Fibroblast of skin of back (primary cell): ENCODE measurements at regions not wholly inside any gene's neighbourhood (a gene's known extent, or its start where the extent isn't known, plus 50 kb on each side); places are given as distances from the start of the nearest gene placed in this dataset.

Experiments used
- DNase-seq: peaks from one replicate; pipeline ENCODE4 v3.0.0-alpha.2; 2013

DNA sequence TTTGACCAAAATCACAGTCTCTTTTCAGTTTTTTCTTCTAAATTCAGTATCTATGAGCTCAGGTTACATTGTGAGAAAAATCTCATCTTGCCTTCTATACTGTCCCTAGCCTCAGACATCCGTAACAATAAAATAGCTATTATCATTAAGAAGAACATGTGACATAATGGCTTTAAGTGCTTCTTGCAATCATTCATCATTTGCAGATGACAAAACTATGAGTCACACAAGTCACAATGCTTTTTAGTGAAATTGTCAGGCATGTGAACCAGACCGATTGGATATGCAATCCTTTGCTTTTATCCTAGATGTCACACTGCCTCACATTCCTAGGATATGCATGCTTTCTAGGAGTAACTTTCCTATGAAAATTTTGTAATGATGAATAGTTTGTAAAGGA lies 313.1 kb downstream of the SLC6A15 start:
- DNase-seq = peak; percentile 87

DNA sequence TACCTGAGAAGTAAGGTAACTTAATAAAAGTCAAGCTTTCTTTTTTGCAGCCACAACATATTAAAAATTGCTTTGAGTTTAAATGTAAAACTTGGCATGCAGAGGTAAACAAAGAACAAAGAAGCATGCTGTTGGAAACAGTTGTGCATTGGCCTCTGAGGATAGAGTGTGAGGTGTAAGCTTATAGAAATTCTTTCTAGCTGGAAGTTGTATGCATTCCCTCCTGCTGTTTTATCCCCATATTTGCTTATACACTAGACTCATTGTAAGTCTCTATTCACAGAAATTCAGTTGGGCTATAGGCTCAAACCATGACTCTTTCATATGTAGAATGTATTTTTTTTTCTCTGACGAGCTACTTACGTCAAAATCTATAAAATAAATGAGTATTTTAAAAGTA lies 316.3 kb downstream of the SLC6A15 start:
- no peak for DNase-seq

- no peak for DNase-seq
These were observed 318.4 kb downstream of the SLC6A15 start for GRCh38 chr12:84594157-84594556.

DNA sequence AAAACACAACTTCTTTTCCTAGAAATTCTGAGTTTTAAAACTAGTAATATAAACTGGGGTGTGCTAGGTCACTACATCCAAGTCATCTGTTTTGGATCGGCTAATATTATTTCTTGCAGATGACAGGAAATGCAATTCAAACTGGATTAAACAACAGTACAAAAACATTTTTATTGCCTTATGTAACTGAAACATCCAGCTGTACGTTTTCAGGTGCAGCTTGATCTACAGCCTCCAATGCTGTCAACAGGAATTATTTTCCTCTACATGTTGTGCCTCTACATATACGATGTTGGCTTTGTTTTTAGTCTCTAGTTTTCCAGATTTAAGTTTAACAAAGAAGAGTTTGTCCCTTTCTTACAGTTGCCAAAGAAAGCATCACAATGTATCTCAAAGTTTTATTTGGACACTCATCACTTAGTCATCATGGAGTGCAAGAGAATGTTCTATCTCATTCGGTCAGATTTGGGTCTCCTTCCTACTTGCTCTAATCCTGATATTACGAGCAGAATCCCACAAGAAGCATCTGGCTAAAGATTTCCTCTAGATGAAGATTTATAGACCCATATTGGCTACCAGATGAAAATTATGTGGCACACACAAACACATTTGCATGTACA lies 326.7 kb downstream of the SLC6A15 start:
- peak; percentile 58 for DNase-seq

DNA sequence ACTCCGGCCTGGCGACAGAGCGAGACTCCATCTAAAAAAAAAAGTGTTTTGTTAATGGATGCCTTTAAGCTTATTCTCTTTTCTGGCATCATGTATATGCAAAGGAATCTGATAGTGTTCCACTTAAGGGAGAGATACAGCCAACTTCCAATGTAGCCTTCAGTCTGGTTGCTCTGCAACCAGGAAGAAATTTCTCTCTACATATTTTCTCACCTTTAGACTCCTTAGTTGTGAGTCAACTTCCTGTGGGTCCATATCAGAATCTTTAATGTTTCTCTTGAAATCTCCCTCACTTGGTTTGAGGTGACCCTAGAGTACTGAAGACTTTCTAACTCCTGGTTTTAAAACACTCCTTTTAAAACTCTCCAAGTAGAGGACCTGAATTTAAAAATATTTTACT lies 340.4 kb downstream of the SLC6A15 start:
- DNase-seq = no peak

DNA sequence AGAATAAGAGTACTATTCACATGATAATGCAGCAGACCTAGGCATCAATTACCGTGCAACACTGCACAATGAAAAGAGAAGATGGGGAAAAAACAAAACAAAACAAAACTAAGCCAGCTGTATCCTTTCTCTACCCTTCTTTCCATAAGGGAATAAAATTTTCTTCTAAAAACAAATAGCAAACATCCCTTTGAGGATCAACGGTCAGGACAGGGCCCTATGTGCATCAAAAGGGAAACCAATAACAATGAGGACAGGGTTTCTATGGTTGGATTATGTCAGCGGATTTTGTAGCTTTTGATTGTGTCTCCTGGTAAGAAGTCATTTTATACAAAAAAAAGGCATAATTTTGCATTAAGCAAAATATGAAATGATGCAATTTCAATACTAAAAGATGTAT lies 350.3 kb downstream of the SLC6A15 start:
- no peak for DNase-seq

DNA sequence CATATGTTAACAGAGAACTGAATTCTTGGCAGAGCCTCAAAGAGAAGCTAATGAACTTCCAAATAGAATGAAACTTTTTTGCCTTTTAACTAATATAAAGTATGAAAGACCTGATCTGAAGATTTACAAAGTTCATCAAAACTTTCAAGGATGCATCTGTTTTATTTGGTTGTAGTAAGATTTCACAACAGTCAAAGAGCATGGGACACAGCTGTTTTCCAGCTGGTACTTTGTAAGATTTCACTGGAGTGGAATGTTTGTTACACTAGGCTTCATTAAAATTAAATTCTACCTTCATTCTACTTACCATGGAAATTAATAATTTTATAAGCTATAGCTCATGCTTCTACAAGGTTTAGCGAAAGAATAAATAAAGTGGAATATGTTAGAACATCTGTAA lies 351.2 kb downstream of the SLC6A15 start:
- DNase-seq = no peak

- no peak for DNase-seq
These were observed 358.3 kb downstream of the SLC6A15 start for GRCh38 chr12:84554199-84554723.

DNA sequence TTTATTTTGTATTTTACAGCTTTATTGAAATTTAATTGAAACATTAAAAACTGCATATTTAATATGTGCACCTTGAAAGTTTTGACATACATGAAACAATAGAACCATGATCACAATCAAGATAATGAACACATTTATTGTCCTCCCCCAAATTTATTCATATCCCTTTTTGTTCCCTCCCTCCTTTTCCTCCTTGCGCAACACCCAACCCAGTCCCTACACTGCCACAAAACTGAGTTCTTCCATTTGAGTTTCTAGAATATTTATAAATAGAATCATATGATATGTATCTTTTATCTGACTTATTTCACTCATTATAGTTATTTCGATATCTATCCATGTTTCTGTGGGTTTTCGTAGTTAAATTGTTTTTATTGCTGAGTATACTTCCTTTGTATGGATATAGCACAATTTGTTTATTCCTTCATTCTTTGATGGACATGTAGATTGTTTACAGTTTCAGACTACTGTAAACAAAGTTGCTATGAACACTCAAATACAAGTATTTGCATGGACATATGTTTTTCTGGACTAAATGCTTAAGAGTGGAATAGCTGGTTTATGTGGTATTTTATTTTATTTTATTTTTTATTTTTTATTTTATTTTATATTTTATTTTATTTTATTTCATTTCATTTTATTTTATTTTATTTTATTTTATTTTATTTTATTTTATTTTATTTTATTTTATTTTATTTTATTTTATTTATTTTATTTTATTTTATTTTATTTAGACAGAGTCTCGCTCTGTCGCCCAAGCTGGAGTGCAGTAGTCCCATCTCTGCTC lies 359.1 kb downstream of the SLC6A15 start:
- DNase-seq = no peak

DNA sequence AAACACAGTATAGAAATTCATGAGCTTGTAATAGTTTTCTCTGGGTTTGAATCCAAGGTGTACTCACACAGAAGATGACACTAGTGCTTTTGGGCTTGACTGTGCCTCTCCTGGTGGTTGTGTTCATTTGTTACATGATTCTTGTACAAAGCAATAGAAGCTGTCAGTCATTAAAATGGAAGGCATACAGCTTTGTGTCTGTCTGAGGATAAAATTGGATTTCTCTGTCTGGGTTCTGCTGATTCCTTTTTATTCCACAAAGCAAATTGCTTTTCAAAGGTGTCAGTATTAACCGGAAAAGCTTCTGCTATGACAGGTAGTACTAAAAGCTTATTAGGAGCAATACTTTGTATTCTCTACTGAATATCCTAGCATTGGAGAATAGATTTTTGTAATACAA lies 361.2 kb downstream of the SLC6A15 start:
- no peak for DNase-seq

DNA sequence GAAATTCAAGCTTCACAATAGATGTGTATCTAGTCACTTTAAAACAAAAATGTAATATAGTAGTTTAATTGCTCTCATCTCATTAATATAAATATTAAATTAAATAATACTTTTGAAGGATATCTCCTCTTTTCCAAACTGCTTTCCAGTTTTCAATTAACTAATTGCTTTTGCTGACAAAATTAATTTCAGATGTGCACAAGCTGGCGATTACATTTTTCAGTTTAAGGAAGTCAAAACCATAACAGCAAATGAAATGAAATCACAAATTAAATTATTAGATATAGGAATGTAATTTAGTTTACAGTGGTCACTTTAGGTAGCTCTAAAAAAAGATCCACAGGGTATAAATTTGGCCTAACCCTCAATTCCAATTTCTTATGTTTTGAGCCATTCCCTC lies 362.1 kb downstream of the SLC6A15 start:
- DNase-seq = no peak

- DNase-seq = peak; percentile 3
These were observed 370.3 kb downstream of the SLC6A15 start for GRCh38 chr12:84542289-84542688.

DNA sequence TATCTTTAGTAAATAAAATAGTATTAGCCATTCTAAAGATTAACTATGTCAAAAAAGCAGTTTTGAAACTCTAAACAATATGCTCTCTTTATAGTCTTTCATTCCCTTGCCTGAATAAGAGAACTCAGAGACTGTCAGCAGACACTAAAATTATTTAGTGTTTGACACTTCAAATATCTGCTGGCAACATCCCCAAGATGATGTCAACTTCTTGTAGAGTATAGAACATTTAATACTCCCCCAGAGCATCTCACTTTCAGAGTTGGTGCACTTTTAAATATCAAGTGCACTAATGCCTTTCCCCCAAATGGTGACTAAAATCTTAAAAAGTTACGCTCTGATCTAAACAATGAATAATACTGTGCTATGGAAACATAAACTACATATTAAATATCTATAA lies 374.9 kb downstream of the SLC6A15 start:
- DNase-seq = no peak

GRCh38 chr12:84512751-84513150 lies 399.8 kb downstream of the SLC6A15 start:
- DNase-seq = peak; percentile 58

- DNase-seq = no peak
These were observed 403.7 kb downstream of the SLC6A15 start for GRCh38 chr12:84508851-84509260.

DNA sequence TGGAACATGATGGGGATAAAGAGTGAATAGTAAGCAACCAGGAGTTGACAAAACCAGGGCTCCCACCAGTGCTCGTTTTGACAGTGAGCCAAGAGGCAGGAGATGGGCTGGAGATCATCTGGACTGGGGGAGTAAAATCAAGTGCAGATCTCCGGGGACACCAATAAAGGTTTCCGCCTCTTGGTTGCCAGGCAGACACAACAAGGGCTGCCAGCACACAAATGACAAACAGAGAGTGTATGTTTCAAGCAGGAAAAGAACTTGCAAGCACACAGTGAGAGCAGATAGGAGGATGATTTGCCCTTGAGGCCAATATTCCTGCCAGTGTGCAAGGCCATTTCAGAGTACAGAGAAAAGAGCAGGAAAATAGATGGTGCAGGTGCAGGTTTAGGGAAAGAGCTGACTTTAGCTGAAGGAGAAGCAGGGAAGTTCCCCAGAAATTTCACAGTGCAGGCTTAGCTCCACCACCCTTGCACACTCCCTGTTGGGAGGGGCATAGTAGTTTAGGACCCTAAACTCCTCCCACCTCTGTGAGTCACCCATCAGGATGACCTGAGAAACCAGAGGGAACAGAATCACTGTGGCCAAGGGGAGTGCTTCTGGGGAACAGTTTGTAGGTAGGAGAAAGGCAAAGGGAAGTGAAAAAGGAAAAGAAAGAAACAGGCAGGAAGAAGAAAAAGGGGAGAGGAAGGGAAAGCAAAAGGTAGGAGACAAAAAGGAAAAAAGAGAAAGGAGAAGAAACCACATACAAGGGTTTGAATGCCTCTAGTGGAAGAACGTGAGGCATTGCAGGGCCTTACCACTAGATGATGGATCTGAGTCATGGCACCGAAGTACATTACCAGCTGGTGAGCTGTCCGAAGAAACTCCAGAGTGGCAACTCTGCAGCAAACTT lies 404.4 kb downstream of the SLC6A15 start:
- peak; percentile 86 for DNase-seq

- no peak for DNase-seq
These were observed 406.3 kb downstream of the SLC6A15 start for GRCh38 chr12:84506282-84506681.

GRCh38 chr12:84502907-84503787 lies 409.5 kb downstream of the SLC6A15 start:
- peak; percentile 70 for DNase-seq

DNA sequence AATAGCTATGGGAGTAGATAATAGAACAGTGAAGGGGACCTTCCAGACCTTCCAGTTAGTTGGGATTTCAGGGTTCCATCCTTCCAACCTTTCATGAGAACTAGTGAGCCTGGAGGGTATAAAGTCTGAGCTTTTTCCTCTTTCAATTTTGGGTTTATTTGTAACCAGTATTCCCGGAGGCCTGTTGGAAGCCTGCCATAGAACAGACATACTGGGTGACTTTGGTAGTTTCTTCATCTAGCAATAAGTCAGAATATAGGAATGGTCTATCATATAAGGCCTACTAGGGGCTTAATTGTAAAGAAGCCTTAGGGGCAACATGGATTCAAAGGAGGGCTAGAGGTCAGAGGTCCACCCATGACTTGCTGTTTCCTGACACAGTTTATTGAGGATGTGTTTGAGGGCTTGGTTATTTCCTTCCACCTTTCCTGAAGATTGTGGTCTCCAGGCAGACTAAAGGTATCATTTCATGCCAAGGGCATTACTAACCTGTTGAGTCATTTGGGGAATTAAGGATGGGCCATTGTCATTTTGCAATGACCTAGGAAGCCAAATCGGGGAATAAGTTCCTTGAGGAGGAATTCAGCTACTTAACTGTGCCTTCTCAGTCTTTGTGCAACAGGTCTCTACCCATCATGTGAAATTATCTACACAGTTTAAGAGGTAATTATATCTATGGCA lies 410.3 kb downstream of the SLC6A15 start:
- no peak for DNase-seq

DNA sequence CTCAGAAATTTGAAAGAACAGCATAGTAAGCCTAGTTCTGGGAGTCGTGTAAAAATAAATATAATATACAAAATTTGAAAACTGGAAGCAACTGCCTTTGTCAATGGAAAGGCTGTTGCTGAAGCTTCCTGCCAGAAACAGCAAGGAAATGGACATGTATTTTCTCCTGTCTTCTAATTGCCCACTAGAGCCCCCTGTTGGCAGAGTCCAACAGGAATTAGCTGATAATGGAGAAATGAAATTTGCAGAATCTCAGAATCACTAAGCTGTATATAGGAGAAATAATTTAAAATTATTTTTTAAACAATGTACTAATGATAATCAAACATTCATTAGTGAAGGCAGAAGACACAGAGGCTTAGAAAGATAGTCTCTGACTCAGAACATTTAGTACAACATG lies 414.8 kb downstream of the SLC6A15 start:
- DNase-seq = peak; percentile 27

DNA sequence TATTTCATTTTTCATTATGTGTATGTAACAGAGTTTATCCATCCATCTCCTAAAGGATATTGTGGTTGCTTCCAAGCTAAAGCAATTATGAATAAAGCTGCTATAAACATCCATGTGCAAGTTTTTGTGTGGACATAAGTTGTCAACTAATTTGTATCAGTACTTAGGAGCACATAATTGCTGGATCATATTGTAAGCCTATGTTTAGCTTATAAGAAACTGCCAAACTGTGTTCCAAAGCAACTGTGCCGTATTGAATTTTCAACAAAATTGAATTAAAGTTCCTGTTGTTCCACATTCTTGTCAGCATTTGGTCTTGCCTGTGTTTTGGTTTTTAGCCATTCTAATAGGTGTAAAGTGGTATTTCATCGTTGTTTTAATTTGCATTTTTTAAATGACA lies 416.9 kb downstream of the SLC6A15 start:
- no peak for DNase-seq
